ENCODE measurements at regions not wholly inside any gene's neighbourhood (a gene's known extent, or its start where the extent isn't known, plus 50 kb on each side); places are given as distances from the start of the nearest gene placed in this dataset.

GRCh38 chrX:74178536-74178935 is 125.4 kb upstream of the ZCCHC13 start:
- Mint-ChIP-seq H3K9me3 (no peaks in the 10 kb centered on the region), H3K27ac (ENCODE audit: low read depth) (no peak overlapping the region), H3K4me1 (no peaks in the 10 kb centered on the region), H3K4me3 (no peak overlapping the region), H3K27me3 (no peaks in the 10 kb centered on the region), H3K36me3 (ENCODE audit: insufficient read depth) (no peaks in the 10 kb centered on the region)
- DNase-seq (ENCODE audit: low spot score in 2 of 2) (no peak), ATAC-seq (replicated peaks; ENCODE audit: extremely low read depth, poor library complexity, severe bottlenecking) (no peak)

GRCh38 chrX:74171465-74171864 is 132.5 kb upstream of the ZCCHC13 start:
- Mint-ChIP-seq H3K27me3 (no peaks in the 10 kb centered on the region), H3K36me3 (ENCODE audit: insufficient read depth) (no peaks in the 10 kb centered on the region), H3K4me1 (no peaks in the 10 kb centered on the region), H3K4me3 (no peak overlapping the region), H3K9me3 (peaks cover 14% of the 10 kb centered on the region), H3K27ac (ENCODE audit: low read depth) (no peak overlapping the region)
- ATAC-seq (replicated peaks; ENCODE audit: extremely low read depth, poor library complexity, severe bottlenecking) (no peak), DNase-seq (ENCODE audit: low spot score in 2 of 2) (no peak)

- no peaks in the 10 kb centered on the region for H3K27me3 Mint-ChIP-seq
- H3K4me1 Mint-ChIP-seq = no peaks in the 10 kb centered on the region
- H3K9me3 Mint-ChIP-seq = no peaks in the 10 kb centered on the region
- H3K27ac Mint-ChIP-seq (ENCODE audit: low read depth) = no peak overlapping the region
- no peak overlapping the region for H3K4me3 Mint-ChIP-seq
- no peak for DNase-seq (ENCODE audit: low spot score in 2 of 2)
- ATAC-seq (replicated peaks; ENCODE audit: extremely low read depth, poor library complexity, severe bottlenecking) = no peak
- no peaks in the 10 kb centered on the region for H3K36me3 Mint-ChIP-seq (ENCODE audit: insufficient read depth)
These were observed 141.8 kb upstream of the ZCCHC13 start for GRCh38 chrX:74162199-74162598.

GRCh38 chrX:74160816-74161215 is 143.2 kb upstream of the ZCCHC13 start:
- no peaks in the 10 kb centered on the region for H3K27me3 Mint-ChIP-seq
- ATAC-seq (replicated peaks; ENCODE audit: extremely low read depth, poor library complexity, severe bottlenecking) (no peak), DNase-seq (ENCODE audit: low spot score in 2 of 2) (no peak)
- no peaks in the 10 kb centered on the region for H3K4me1 Mint-ChIP-seq
- H3K27ac Mint-ChIP-seq (ENCODE audit: low read depth) = no peak overlapping the region
- no peak overlapping the region for H3K4me3 Mint-ChIP-seq
- H3K9me3 Mint-ChIP-seq = no peaks in the 10 kb centered on the region
- no peaks in the 10 kb centered on the region for H3K36me3 Mint-ChIP-seq (ENCODE audit: insufficient read depth)

GRCh38 chrX:74160358-74160757 is 143.6 kb upstream of the ZCCHC13 start:
- no peaks in the 10 kb centered on the region for H3K36me3 Mint-ChIP-seq (ENCODE audit: insufficient read depth)

GRCh38 chrX:74147439-74147838 is 156.5 kb upstream of the ZCCHC13 start:
- Mint-ChIP-seq H3K27me3 (no peaks in the 10 kb centered on the region), H3K4me1 (no peaks in the 10 kb centered on the region), H3K36me3 (ENCODE audit: insufficient read depth) (no peaks in the 10 kb centered on the region), H3K9me3 (no peaks in the 10 kb centered on the region), H3K4me3 (no peak overlapping the region), H3K27ac (ENCODE audit: low read depth) (no peak overlapping the region)
- no peak for ATAC-seq (replicated peaks; ENCODE audit: extremely low read depth, poor library complexity, severe bottlenecking)
- no peak for DNase-seq (ENCODE audit: low spot score in 2 of 2)

More at GRCh38 chrX:74160358-74160757, 143.6 kb upstream of the ZCCHC13 start:
- Mint-ChIP-seq H3K4me1 (no peaks in the 10 kb centered on the region), H3K27me3 (no peaks in the 10 kb centered on the region), H3K4me3 (no peak overlapping the region), H3K9me3 (no peaks in the 10 kb centered on the region), H3K27ac (ENCODE audit: low read depth) (no peak overlapping the region)
- ATAC-seq (replicated peaks; ENCODE audit: extremely low read depth, poor library complexity, severe bottlenecking) (no peak), DNase-seq (ENCODE audit: low spot score in 2 of 2) (no peak)

- H3K27ac Mint-ChIP-seq (ENCODE audit: low read depth) = no peak overlapping the region
- ATAC-seq (replicated peaks; ENCODE audit: extremely low read depth, poor library complexity, severe bottlenecking) (no peak), DNase-seq (ENCODE audit: low spot score in 2 of 2) (no peak)
- no peaks in the 10 kb centered on the region for H3K36me3 Mint-ChIP-seq (ENCODE audit: insufficient read depth)
- H3K4me3 Mint-ChIP-seq = no peak overlapping the region
- no peaks in the 10 kb centered on the region for H3K4me1 Mint-ChIP-seq
- no peaks in the 10 kb centered on the region for H3K27me3 Mint-ChIP-seq
- H3K9me3 Mint-ChIP-seq = no peaks in the 10 kb centered on the region
These were observed 165.0 kb upstream of the ZCCHC13 start for GRCh38 chrX:74138943-74139342.

- H3K4me1 Mint-ChIP-seq = no peaks in the 10 kb centered on the region
- peak; percentile 43 for ATAC-seq (replicated peaks; ENCODE audit: extremely low read depth, poor library complexity, severe bottlenecking)
- no peaks in the 10 kb centered on the region for H3K27me3 Mint-ChIP-seq
- no peaks in the 10 kb centered on the region for H3K36me3 Mint-ChIP-seq (ENCODE audit: insufficient read depth)
- H3K4me3 Mint-ChIP-seq = no peak overlapping the region
- no peak overlapping the region for H3K27ac Mint-ChIP-seq (ENCODE audit: low read depth)
- DNase-seq (ENCODE audit: low spot score in 2 of 2) = no peak
- no peaks in the 10 kb centered on the region for H3K9me3 Mint-ChIP-seq
These were observed 170.7 kb upstream of the ZCCHC13 start for GRCh38 chrX:74133156-74133796.

- H3K36me3 Mint-ChIP-seq (ENCODE audit: insufficient read depth) = no peaks in the 10 kb centered on the region
- H3K4me3 Mint-ChIP-seq = no peak overlapping the region
- DNase-seq (ENCODE audit: low spot score in 2 of 2) = no peak
- no peaks in the 10 kb centered on the region for H3K27me3 Mint-ChIP-seq
- H3K27ac Mint-ChIP-seq (ENCODE audit: low read depth) = no peak overlapping the region
- no peaks in the 10 kb centered on the region for H3K9me3 Mint-ChIP-seq
- no peaks in the 10 kb centered on the region for H3K4me1 Mint-ChIP-seq
- ATAC-seq (replicated peaks; ENCODE audit: extremely low read depth, poor library complexity, severe bottlenecking) = no peak
These were observed 171.7 kb upstream of the ZCCHC13 start for GRCh38 chrX:74132280-74132679.

- H3K27me3 Mint-ChIP-seq = no peaks in the 10 kb centered on the region
- no peaks in the 10 kb centered on the region for H3K36me3 Mint-ChIP-seq (ENCODE audit: insufficient read depth)
- no peaks in the 10 kb centered on the region for H3K4me1 Mint-ChIP-seq
- DNase-seq (ENCODE audit: low spot score in 2 of 2) (no peak), ATAC-seq (replicated peaks; ENCODE audit: extremely low read depth, poor library complexity, severe bottlenecking) (no peak)
- no peak overlapping the region for H3K4me3 Mint-ChIP-seq
- no peak overlapping the region for H3K27ac Mint-ChIP-seq (ENCODE audit: low read depth)
- no peaks in the 10 kb centered on the region for H3K9me3 Mint-ChIP-seq
These were observed 184.7 kb upstream of the ZCCHC13 start for GRCh38 chrX:74119016-74119910.

GRCh38 chrX:74117962-74118902 is 185.7 kb upstream of the ZCCHC13 start:
- Mint-ChIP-seq H3K9me3 (no peaks in the 10 kb centered on the region), H3K27ac (ENCODE audit: low read depth) (no peak overlapping the region), H3K4me3 (no peak overlapping the region), H3K36me3 (ENCODE audit: insufficient read depth) (no peaks in the 10 kb centered on the region), H3K4me1 (no peaks in the 10 kb centered on the region), H3K27me3 (no peaks in the 10 kb centered on the region)
- no peak for ATAC-seq (replicated peaks; ENCODE audit: extremely low read depth, poor library complexity, severe bottlenecking)
- DNase-seq (ENCODE audit: low spot score in 2 of 2) = no peak

GRCh38 chrX:74111245-74111644 is 192.7 kb upstream of the ZCCHC13 start:
- no peaks in the 10 kb centered on the region for H3K9me3 Mint-ChIP-seq
- no peak overlapping the region for H3K4me3 Mint-ChIP-seq
- H3K4me1 Mint-ChIP-seq = no peaks in the 10 kb centered on the region
- H3K27ac Mint-ChIP-seq (ENCODE audit: low read depth) = no peak overlapping the region
- ATAC-seq (replicated peaks; ENCODE audit: extremely low read depth, poor library complexity, severe bottlenecking) (no peak), DNase-seq (ENCODE audit: low spot score in 2 of 2) (no peak)
- H3K36me3 Mint-ChIP-seq (ENCODE audit: insufficient read depth) = peaks cover 2% of the 10 kb centered on the region
- no peaks in the 10 kb centered on the region for H3K27me3 Mint-ChIP-seq
